Right lobe of liver (tissue), 4 donors: ENCODE measurements at regions not wholly inside any gene's neighbourhood (a gene's known extent, or its start where the extent isn't known, plus 50 kb on each side); places are given as distances from the start of the nearest gene placed in this dataset.

Source experiments
- CTCF ChIP-seq, 4 donors: fragments of 200-600 bp in 3 of 4; fragments of 450-650 bp in 1 of 4; IDR thresholded peaks; one replicate each; pipeline versions ENCODE4 v1.5.1 to v1.8.0; 2016 to 2022; ENCODE audit warnings: antibody characterized with exemption in 4 of 4, mild to moderate bottlenecking in 2 of 4
- POLR2A ChIP-seq: fragments of 450-650 bp; IDR thresholded peaks from one replicate; pipeline ENCODE4 v1.6.1; 2017; ENCODE audit warnings: antibody characterized with exemption, mild to moderate bottlenecking
- donor health status: DM: no; HTN: no; CAD: no.
- donor health status: DM: no; HTN: no; CAD: no.
- donor health status: DM: no; HTN: yes; CAD: no.

- TF ChIP-seq CTCF (IDR thresholded peaks at IDR 0.05) (no peak), POLR2A (no peak)
Measured at GRCh38 chr12:18953505-18953904, 176.0 kb upstream of the PLEKHA5 start.
